Hematopoietic multipotent progenitor cell treated with erythropoietin and hydrocortisone succinate and interleukin-3 and kit ligand, for 8 days (in vitro differentiated cells): ENCODE measurements at regions not wholly inside any gene's neighbourhood (a gene's known extent, or its start where the extent isn't known, plus 50 kb on each side); places are given as distances from the start of the nearest gene placed in this dataset.
A peak's percentile ranks its signal among the peaks of the same experiment; 100 is the strongest.

Source experiments
- DNase-seq: peaks from one replicate; pipeline ENCODE4 v3.0.0-alpha.2; 2015

- DNase-seq, result no peak
These were observed 159.8 kb upstream of the USP24 start for GRCh38 chr1:55374801-55375616.

- DNase-seq, result no peak
These were observed 159.1 kb upstream of the USP24 start for GRCh38 chr1:55374216-55374615.

GRCh38 chr1:55369474-55369873 is 154.3 kb upstream of the USP24 start:
- no peak for DNase-seq

GRCh38 chr1:55368698-55369097 is 153.5 kb upstream of the USP24 start:
- no peak for DNase-seq

GRCh38 chr1:55367273-55367672 is 152.1 kb upstream of the USP24 start:
- no peak for DNase-seq

GRCh38 chr1:55364216-55364615 is 149.1 kb upstream of the USP24 start:
- no peak for DNase-seq

- DNase-seq, result no peak
These were observed 148.1 kb upstream of the USP24 start for GRCh38 chr1:55363268-55363667.

- DNase-seq, result no peak
These were observed 147.4 kb upstream of the USP24 start for GRCh38 chr1:55362558-55362957.

GRCh38 chr1:55359611-55360010 is 144.4 kb upstream of the USP24 start:
- no peak for DNase-seq

GRCh38 chr1:55358581-55358980 is 143.4 kb upstream of the USP24 start:
- DNase-seq, result no peak

- no peak for DNase-seq
These were observed 140.4 kb upstream of the USP24 start for GRCh38 chr1:55355549-55355948.

- no peak for DNase-seq
These were observed 138.8 kb upstream of the USP24 start for GRCh38 chr1:55353707-55354620.

- no peak for DNase-seq
These were observed 137.6 kb upstream of the USP24 start for GRCh38 chr1:55352811-55353180.

- no peak for DNase-seq
These were observed 137.1 kb upstream of the USP24 start for GRCh38 chr1:55352080-55352810.

GRCh38 chr1:55348356-55348755 is 133.2 kb upstream of the USP24 start:
- no peak for DNase-seq

GRCh38 chr1:55347866-55348265 is 132.7 kb upstream of the USP24 start:
- no peak for DNase-seq

GRCh38 chr1:55347041-55347440 is 131.9 kb upstream of the USP24 start:
- DNase-seq, result no peak

GRCh38 chr1:55346586-55346985 is 131.4 kb upstream of the USP24 start:
- no peak for DNase-seq

- no peak for DNase-seq
These were observed 124.5 kb upstream of the USP24 start for GRCh38 chr1:55339681-55340080.

- DNase-seq, result no peak
These were observed 123.3 kb upstream of the USP24 start for GRCh38 chr1:55338448-55338820.

- DNase-seq, result peak; percentile 68
These were observed 122.8 kb upstream of the USP24 start for GRCh38 chr1:55337801-55338447.

GRCh38 chr1:55334797-55335196 is 119.6 kb upstream of the USP24 start:
- DNase-seq, result no peak

GRCh38 chr1:55334160-55334559 is 119.0 kb upstream of the USP24 start:
- DNase-seq, result no peak
